ENCODE measurements at regions not wholly inside any gene's neighbourhood (a gene's known extent, or its start where the extent isn't known, plus 50 kb on each side); places are given as distances from the start of the nearest gene placed in this dataset.

- no peak for TF ChIP-seq POLR2A (IDR thresholded peaks at IDR 0.05)
- TF ChIP-seq CTCF (IDR thresholded peaks at IDR 0.05) = no peak
These were observed 113.3 kb upstream of the ALKAL2 start for GRCh38 chr2:401019-401679.
